Pancreas (tissue), 10 donors: ENCODE measurements at regions not wholly inside any gene's neighbourhood (a gene's known extent, or its start where the extent isn't known, plus 50 kb on each side); places are given as distances from the start of the nearest gene placed in this dataset.

Source experiments
- ATAC-seq, 4 donors: fragments of 200-7000 bp; cut with Tn5 transposase; one replicate each; pipeline versions ENCODE4 v1.8.0 to v1.9.1; 2020; ENCODE audit warnings: mild to moderate bottlenecking in 4 of 4, moderate library complexity in 4 of 4
- DNase-seq, 6 donors: peaks; one replicate each; pipeline ENCODE4 v3.0.0-alpha.2; 2020
- FAIRE-seq: peaks from 2 replicates; lab custom pipeline; 2012; peaks lifted over from hg19 to GRCh38; lab: Jason Lieb, UNC
- H3K27ac ChIP-seq, 4 donors: fragments of 200-600 bp; sonication (generic); 1 replicate in 3 of 4; 2 replicates in 1 of 4; pipeline versions ENCODE4 v1.5.0 to v1.8.0; 2020
- H3K27me3 ChIP-seq, 4 donors: fragments of 200-600 bp; one replicate each; pipeline ENCODE4 v1.8.0; 2021
- H3K36me3 ChIP-seq, 3 donors: fragments of 200-600 bp; sonication (generic) in 1 of 3; one replicate each; pipeline versions ENCODE4 v1.5.0 to v1.8.0; 2020 to 2021
- H3K4me1 ChIP-seq, 3 donors: fragments of 200-600 bp; one replicate each; pipeline ENCODE4 v1.8.0; 2021
- H3K4me3 ChIP-seq, 4 donors: fragments of 200-600 bp; sonication (generic) in 2 of 4; one replicate each; pipeline versions ENCODE4 v1.5.0 to v1.8.0; 2020 to 2021
- H3K9me3 ChIP-seq, 4 donors: fragments of 200-600 bp; one replicate each; pipeline ENCODE4 v1.8.0; 2021
- WGBS, 2 donors: extraction: QIAGEN DNeasy Blood & Tissue Kit; methylation state at CpG; one replicate each; pipeline ENCODE4 v1.1.7; 2013; 5-methylcytosine and 5-hydroxymethylcytosine counted together
- intact Hi-C, 3 donors: fragments of 100-400 bp; cut with DNase I; formaldehyde crosslinking; loops; one replicate each; pipeline versions ENCODE4 v1.11.1 to v1.14.2; 2022
- TF ChIP-seq, protein P1 (sequence below), 4 donors: fragments of 200-600 bp; sonication (generic) in 3 of 4; IDR thresholded peaks; one replicate each; pipeline versions ENCODE4 v1.5.0 to v1.8.0; 2021; ENCODE audit warnings: antibody characterized with exemption in 4 of 4
- donor health status: healthy with polysubstance abuse.
- donor health status: DM: no; HTN: no; CAD: no; lungs with moderate emphysema.
- donor health status: DM: no; HTN: no; CAD: no.
- donor health status: control.
- donor health status: control.
- donor health status: Bipolar disorder and iron deficiency.
- donor health status: DM: yes; HTN: yes; CAD: no.
- donor health status: DM: no; HTN: no; CAD: no.
- donor health status: DM: no; HTN: no; CAD: no.
- donor health status: DM: yes; HTN: yes; CAD: no.

DNA sequence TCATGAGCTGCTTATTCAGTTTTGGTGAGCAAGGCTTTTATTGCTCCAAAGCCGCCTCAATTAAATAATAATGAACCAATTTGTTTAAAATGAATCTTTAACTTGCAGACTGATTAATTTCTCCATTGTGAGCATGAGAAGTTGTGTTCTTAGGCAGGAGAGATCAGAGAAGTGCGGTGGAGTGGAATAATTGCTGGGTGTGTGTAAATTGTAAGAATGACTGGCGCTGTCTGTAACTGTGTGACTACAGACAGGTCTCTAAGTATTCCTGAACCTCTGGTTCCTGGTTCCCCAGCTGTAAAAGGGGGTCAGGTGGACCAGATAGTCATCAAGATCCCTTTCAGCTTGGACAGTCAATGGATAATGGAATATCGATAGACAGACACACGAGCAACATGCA lies 98.0 kb upstream of the EFEMP1 start:
- Histone ChIP-seq H3K4me1 (peaks cover 0 to 19% (median 15%) of the 10 kb centered on the region in 3 donors), H3K4me3 (peak overlapping the region in 2 of 4 donors; percentile 1 to 19), H3K27me3 (no peaks in the 10 kb centered on the region), H3K27ac (peak overlapping the region in 1 of 4 donors; percentile 48), H3K9me3 (no peaks in the 10 kb centered on the region), H3K36me3 (no peaks in the 10 kb centered on the region)
- intact Hi-C loops, result no loop called here
- DNase-seq (no peak), ATAC-seq (peak in 3 of 4 donors; percentile 33 to 38 (median 34)), FAIRE-seq (no peak)
- WGBS, 2 donors, result 50 to 78% methylated on average over 5 of the region's 5 CpGs
- TF ChIP-seq, protein P1, sequence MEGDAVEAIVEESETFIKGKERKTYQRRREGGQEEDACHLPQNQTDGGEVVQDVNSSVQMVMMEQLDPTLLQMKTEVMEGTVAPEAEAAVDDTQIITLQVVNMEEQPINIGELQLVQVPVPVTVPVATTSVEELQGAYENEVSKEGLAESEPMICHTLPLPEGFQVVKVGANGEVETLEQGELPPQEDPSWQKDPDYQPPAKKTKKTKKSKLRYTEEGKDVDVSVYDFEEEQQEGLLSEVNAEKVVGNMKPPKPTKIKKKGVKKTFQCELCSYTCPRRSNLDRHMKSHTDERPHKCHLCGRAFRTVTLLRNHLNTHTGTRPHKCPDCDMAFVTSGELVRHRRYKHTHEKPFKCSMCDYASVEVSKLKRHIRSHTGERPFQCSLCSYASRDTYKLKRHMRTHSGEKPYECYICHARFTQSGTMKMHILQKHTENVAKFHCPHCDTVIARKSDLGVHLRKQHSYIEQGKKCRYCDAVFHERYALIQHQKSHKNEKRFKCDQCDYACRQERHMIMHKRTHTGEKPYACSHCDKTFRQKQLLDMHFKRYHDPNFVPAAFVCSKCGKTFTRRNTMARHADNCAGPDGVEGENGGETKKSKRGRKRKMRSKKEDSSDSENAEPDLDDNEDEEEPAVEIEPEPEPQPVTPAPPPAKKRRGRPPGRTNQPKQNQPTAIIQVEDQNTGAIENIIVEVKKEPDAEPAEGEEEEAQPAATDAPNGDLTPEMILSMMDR (IDR thresholded peaks at IDR 0.05), result no peak

DNA sequence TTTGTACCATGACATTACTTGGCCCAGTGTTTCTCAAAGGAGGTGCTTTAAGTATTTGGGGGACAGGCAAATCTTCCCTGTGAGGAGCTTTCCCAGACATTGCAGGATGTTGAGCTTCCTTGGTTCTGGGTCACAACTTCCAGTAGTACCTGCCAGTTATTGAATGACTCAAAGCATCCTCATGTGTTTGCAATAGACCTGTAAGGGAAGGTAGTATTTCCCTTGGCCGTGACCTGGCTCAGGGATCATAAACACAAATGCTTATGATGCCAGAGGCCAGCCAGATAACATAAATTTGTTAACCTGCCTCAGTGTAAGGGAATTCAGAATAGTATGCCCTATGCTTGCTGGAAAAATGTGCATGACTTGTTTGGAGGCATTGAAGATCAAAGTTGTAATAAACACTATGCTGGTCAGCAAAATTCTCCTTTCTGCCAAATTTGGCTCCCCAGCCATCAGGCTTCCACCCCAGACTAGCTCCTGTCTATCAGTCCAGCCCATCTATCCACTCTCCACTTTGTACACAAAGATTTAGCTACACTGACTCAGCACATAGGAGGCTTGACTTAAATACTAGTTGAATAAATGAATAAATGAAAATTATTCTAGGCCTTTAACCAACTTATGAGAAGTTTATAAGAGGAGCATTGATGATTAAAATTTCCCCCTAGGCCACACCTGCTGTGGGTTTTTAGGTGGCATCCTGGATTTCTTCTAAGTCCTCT lies 102.0 kb upstream of the EFEMP1 start:
- H3K27ac ChIP-seq, result peak overlapping the region in 1 of 4 donors; percentile 34
- WGBS, 2 donors, result 38 to 45% methylated on average over 1 of the region's 1 CpG
- peaks cover 0 to 21% (median 18%) of the 10 kb centered on the region in 3 donors for H3K4me1 ChIP-seq
- H3K36me3 ChIP-seq, result no peaks in the 10 kb centered on the region
- FAIRE-seq (no peak), DNase-seq (no peak), ATAC-seq (peak in 1 of 4 donors; percentile 11)
- H3K9me3 ChIP-seq, result no peaks in the 10 kb centered on the region
- H3K27me3 ChIP-seq, result no peaks in the 10 kb centered on the region
- intact Hi-C loops, result no loop called here
- H3K4me3 ChIP-seq, result no peak overlapping the region
- TF ChIP-seq, protein P1 (IDR thresholded peaks at IDR 0.05), result no peak

DNA sequence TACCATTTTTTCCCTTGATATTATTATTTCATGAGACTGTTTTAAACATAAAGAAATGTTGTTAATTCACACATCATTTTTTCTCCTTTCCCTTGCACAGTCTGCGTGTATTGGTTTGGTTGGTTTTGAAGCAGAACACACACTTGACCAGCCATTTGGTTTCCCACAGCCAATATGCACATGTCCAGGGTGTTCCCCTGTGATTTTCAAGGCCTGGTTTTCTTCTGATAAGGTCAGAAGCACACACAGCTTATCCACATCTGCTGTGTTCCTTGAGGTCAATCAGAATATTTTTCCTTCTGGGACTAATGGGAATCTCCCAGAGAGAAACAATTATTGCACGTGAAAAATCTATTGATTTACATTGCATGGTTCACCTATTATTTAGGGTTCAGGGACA lies 103.2 kb upstream of the EFEMP1 start:
- Histone ChIP-seq H3K36me3 (no peaks in the 10 kb centered on the region), H3K27me3 (no peaks in the 10 kb centered on the region), H3K9me3 (no peaks in the 10 kb centered on the region), H3K4me3 (no peak overlapping the region), H3K27ac (peak overlapping the region in 3 of 4 donors; percentile 13 to 48 (median 37)), H3K4me1 (peaks cover 0 to 21% (median 18%) of the 10 kb centered on the region in 3 donors)
- FAIRE-seq, result no peak
- intact Hi-C loops, result no loop called here
- ATAC-seq, result peak; percentile 70 to 87 (median 80)
- peak in 2 of 6 donors; percentile 38 to 56 for DNase-seq
- 33 to 36% methylated on average over 2 of the region's 2 CpGs for WGBS, 2 donors
- TF ChIP-seq, protein P1 (IDR thresholded peaks at IDR 0.05), result no peak

DNA sequence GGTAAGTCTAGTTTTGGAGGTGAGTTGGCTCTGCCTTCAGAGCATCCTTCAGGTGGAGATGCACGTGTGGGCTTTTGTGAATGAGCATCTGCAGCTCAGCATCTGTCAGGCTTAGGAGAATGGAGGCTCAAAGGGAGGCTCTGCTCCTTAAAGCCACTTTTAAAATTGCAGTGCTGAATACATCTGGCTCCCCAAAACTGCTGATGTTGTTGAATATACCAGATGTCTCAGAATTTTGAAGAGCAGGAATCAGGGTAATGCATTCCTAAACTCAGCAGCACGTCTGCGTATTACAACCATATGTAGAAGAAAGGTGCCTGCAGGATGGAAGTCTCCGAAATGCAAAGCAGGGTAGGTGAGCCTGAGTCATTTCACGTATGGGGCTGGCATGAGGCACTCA lies 106.5 kb upstream of the EFEMP1 start:
- Histone ChIP-seq H3K9me3 (no peaks in the 10 kb centered on the region), H3K4me1 (peaks cover 0 to 17% (median 14%) of the 10 kb centered on the region in 3 donors), H3K27ac (no peak overlapping the region), H3K4me3 (no peak overlapping the region), H3K27me3 (no peaks in the 10 kb centered on the region), H3K36me3 (no peaks in the 10 kb centered on the region)
- no peak for DNase-seq
- no peak for ATAC-seq
- TF ChIP-seq, protein P1 (IDR thresholded peaks at IDR 0.05), result no peak
- intact Hi-C loops, result no loop called here
- no peak for FAIRE-seq
- 86 to 91% methylated on average over 5 of the region's 5 CpGs for WGBS, 2 donors

DNA sequence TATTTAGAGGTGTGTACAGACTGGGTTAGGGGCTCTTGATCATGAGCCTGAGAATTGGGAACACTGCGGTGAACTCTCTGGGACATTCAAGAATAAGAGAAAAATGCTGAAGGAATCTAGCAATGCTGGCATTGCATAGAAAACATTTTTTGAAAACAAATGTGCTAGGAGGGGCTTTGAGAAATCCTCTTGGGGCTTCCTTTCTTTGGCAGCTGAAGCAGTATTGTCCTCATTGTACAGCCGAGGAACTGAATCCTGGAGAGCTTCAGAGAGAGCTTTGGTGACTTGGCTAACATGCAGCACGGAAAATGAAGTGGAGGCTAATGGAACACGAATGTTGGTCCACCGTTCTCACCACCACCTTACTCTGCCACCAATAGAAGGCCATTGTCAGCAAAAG lies 107.3 kb upstream of the EFEMP1 start:
- no peak for ATAC-seq
- no peaks in the 10 kb centered on the region for H3K9me3 ChIP-seq
- no peaks in the 10 kb centered on the region for H3K27me3 ChIP-seq
- no peak overlapping the region for H3K4me3 ChIP-seq
- peaks cover 0 to 13% (median 9%) of the 10 kb centered on the region in 3 donors for H3K4me1 ChIP-seq
- no peaks in the 10 kb centered on the region for H3K36me3 ChIP-seq
- TF ChIP-seq, protein P1 (IDR thresholded peaks at IDR 0.05), result no peak
- no peak for FAIRE-seq
- WGBS, 2 donors, result 88 to 89% methylated on average over 5 of the region's 5 CpGs
- no peak for DNase-seq
- intact Hi-C loops, result no loop called here
- no peak overlapping the region for H3K27ac ChIP-seq
